HL-60 (cell line): ENCODE measurements at regions not wholly inside any gene's neighbourhood (a gene's known extent, or its start where the extent isn't known, plus 50 kb on each side); places are given as distances from the start of the nearest gene placed in this dataset.

Experiments
- CTCF ChIP-seq: IDR thresholded peaks from one replicate; pipeline ENCODE4 v1.5.1; 2011; ENCODE audit warnings: low read length, control low read depth, inconsistent platforms; ENCODE audit not compliant: insufficient read depth
- GABPA ChIP-seq: IDR thresholded peaks from 2 replicates; pipeline ENCODE4 v1.6.1; 2012; ENCODE audit warnings: low read depth
- POLR2AphosphoS5 ChIP-seq: IDR thresholded peaks from 2 replicates; pipeline ENCODE4 v1.6.1; 2012; ENCODE audit warnings: low read depth
- REST ChIP-seq: IDR thresholded peaks from 2 replicates; pipeline ENCODE4 v1.6.1; 2012; ENCODE audit warnings: low read depth; ENCODE audit not compliant: insufficient replicate concordance
- SPI1 ChIP-seq: IDR thresholded peaks from 2 replicates; pipeline ENCODE4 v1.6.1; 2012; ENCODE audit warnings: low read depth, mild to moderate bottlenecking, borderline replicate concordance

DNA sequence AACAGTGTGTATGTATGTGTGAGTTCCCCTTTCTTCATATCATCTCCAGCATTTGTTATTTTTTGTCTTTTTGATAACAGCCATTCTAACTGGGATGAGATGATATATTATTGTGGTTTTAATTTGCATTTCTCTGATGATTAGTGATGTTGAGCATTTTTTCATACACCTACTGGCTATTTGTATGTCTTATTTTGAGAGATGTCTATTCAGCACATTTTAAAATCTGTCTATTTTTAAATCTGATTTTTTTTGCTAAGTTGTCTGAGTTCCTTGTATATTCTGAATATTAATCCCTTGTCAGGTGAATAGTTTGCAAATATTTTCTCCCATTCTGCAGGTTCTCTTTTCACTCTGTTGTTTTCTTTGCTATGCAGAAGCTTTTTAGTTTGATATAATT lies 469.1 kb downstream of the FUT8 start:
- TF ChIP-seq POLR2AphosphoS5, result no peak
- no peak for TF ChIP-seq CTCF
- TF ChIP-seq GABPA, result no peak
- no peak for TF ChIP-seq REST
- TF ChIP-seq SPI1, result no peak
